ENCODE measurements at regions not wholly inside any gene's neighbourhood (a gene's known extent, or its start where the extent isn't known, plus 50 kb on each side); places are given as distances from the start of the nearest gene placed in this dataset.

- ChIA-PET CTCF (no interaction called here), POLR2A (no interaction called here)
These were observed 206.2 kb downstream of the HNMT start for GRCh38 chr2:138170485-138170884.

DNA sequence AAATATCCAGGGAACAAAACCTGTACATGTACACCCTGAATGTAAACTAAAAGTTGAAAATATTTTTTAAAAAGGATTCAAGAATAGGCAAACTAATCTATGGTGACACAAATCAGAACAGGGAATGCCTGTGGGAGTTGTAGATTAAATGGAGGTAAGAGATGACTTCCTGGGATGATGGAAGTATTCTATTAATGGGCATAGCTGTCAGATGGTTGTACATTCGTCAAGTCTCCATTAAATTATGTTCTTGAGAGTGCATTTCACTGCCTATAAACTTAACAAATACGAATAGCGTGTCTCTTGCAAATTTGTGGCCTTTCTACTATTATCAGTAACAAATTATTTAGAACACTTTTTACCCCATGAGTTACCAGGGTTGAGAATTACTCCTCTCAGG is 207.0 kb downstream of the HNMT start:
- no peak for DNase-seq (ENCODE audit: extremely low spot score)
- no peak for TF ChIP-seq LEF1 (IDR thresholded peaks at IDR 0.05; ENCODE audit: borderline replicate concordance)
- TF ChIP-seq TARDBP (IDR thresholded peaks at IDR 0.05): no peak
- TF ChIP-seq ARNT (IDR thresholded peaks at IDR 0.05): no peak
- no peak for TF ChIP-seq CTBP1 (IDR thresholded peaks at IDR 0.05; ENCODE audit: borderline replicate concordance)
- TF ChIP-seq BHLHE40 (IDR thresholded peaks at IDR 0.05; ENCODE audit: borderline replicate concordance): no peak
- TF ChIP-seq ZNF384 (IDR thresholded peaks at IDR 0.05): no peak
- TF ChIP-seq FOXK2 (IDR thresholded peaks at IDR 0.05): no peak
- no peak for TF ChIP-seq SUZ12 (IDR thresholded peaks at IDR 0.05)
- no peak for TF ChIP-seq L3MBTL2 (conservative IDR thresholded peaks at IDR 0.05)
- no peak for TF ChIP-seq SP1 (IDR thresholded peaks at IDR 0.05)
- no peak for TF ChIP-seq FOXA1 (IDR thresholded peaks at IDR 0.05)
- no peak for TF ChIP-seq NFRKB (IDR thresholded peaks at IDR 0.05)
- no peak for TF ChIP-seq ELF4 (IDR thresholded peaks at IDR 0.05)
- TF ChIP-seq, protein P1, sequence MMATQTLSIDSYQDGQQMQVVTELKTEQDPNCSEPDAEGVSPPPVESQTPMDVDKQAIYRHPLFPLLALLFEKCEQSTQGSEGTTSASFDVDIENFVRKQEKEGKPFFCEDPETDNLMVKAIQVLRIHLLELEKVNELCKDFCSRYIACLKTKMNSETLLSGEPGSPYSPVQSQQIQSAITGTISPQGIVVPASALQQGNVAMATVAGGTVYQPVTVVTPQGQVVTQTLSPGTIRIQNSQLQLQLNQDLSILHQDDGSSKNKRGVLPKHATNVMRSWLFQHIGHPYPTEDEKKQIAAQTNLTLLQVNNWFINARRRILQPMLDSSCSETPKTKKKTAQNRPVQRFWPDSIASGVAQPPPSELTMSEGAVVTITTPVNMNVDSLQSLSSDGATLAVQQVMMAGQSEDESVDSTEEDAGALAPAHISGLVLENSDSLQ (IDR thresholded peaks at IDR 0.05): no peak
- TF ChIP-seq HDGF (IDR thresholded peaks at IDR 0.05; ENCODE audit: borderline replicate concordance): no peak
- TF ChIP-seq FOXM1 (IDR thresholded peaks at IDR 0.05; ENCODE audit: borderline replicate concordance): no peak
- ChIA-PET CTCF (interaction anchor here (1.3 kb wide), 1 partner anchor 88 kb away, joined by 3 read pairs; no protein-coding TSS in a partner anchor), POLR2A (no interaction called here)

More at GRCh38 chr2:138170485-138170884, 206.2 kb downstream of the HNMT start:
- TF ChIP-seq SP1 (IDR thresholded peaks at IDR 0.05) (no peak), FOXK2 (IDR thresholded peaks at IDR 0.05) (no peak), L3MBTL2 (conservative IDR thresholded peaks at IDR 0.05) (no peak), ZNF384 (IDR thresholded peaks at IDR 0.05) (no peak), BHLHE40 (IDR thresholded peaks at IDR 0.05; ENCODE audit: borderline replicate concordance) (no peak), SUZ12 (IDR thresholded peaks at IDR 0.05) (no peak), NFRKB (IDR thresholded peaks at IDR 0.05) (no peak), FOXM1 (IDR thresholded peaks at IDR 0.05; ENCODE audit: borderline replicate concordance) (no peak), HDGF (IDR thresholded peaks at IDR 0.05; ENCODE audit: borderline replicate concordance) (no peak), ELF4 (IDR thresholded peaks at IDR 0.05) (no peak), LEF1 (IDR thresholded peaks at IDR 0.05; ENCODE audit: borderline replicate concordance) (no peak), ARNT (IDR thresholded peaks at IDR 0.05) (no peak), FOXA1 (IDR thresholded peaks at IDR 0.05) (no peak), CTBP1 (IDR thresholded peaks at IDR 0.05; ENCODE audit: borderline replicate concordance) (no peak), TARDBP (IDR thresholded peaks at IDR 0.05) (no peak)
- TF ChIP-seq, protein P1 (IDR thresholded peaks at IDR 0.05): no peak
- DNase-seq (ENCODE audit: extremely low spot score): no peak

DNA sequence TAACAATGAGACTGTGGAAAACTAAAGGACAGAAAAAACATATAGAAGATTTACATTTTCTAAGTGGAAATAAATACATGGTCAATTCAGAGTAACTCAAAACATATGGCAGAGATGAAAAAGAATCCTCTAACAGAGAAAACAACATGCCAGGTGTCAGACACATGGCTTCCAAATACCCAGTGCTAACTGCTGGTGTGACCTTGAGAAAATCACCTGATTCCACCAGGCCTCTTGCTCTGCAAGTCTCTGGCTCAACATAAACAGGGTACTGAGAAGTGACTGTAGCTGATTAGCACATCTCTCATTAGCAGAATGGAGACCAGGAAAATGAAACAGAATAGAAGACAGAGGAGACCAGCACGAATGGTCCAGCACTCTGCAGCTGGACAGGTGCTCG is 210.8 kb downstream of the HNMT start:
- no peak for DNase-seq (ENCODE audit: extremely low spot score)
- POLR2A ChIA-PET: no interaction called here
- TF ChIP-seq L3MBTL2 (conservative IDR thresholded peaks at IDR 0.05): no peak
- no peak for TF ChIP-seq FOXM1 (IDR thresholded peaks at IDR 0.05; ENCODE audit: borderline replicate concordance)
- TF ChIP-seq SUZ12 (IDR thresholded peaks at IDR 0.05): no peak
- TF ChIP-seq HDGF (IDR thresholded peaks at IDR 0.05; ENCODE audit: borderline replicate concordance): no peak
- no peak for TF ChIP-seq SP1 (IDR thresholded peaks at IDR 0.05)
- TF ChIP-seq FOXA1 (IDR thresholded peaks at IDR 0.05): no peak
- TF ChIP-seq FOXK2 (IDR thresholded peaks at IDR 0.05): no peak
- TF ChIP-seq NFRKB (IDR thresholded peaks at IDR 0.05): no peak
- no peak for TF ChIP-seq ELF4 (IDR thresholded peaks at IDR 0.05)
- no peak for TF ChIP-seq CTBP1 (IDR thresholded peaks at IDR 0.05; ENCODE audit: borderline replicate concordance)
- no peak for TF ChIP-seq TARDBP (IDR thresholded peaks at IDR 0.05)
- TF ChIP-seq, protein P1 (IDR thresholded peaks at IDR 0.05): no peak
- no peak for TF ChIP-seq BHLHE40 (IDR thresholded peaks at IDR 0.05; ENCODE audit: borderline replicate concordance)
- TF ChIP-seq LEF1 (IDR thresholded peaks at IDR 0.05; ENCODE audit: borderline replicate concordance): no peak
- no peak for TF ChIP-seq ARNT (IDR thresholded peaks at IDR 0.05)
- no peak for TF ChIP-seq ZNF384 (IDR thresholded peaks at IDR 0.05)
- CTCF ChIA-PET: no interaction called here

DNA sequence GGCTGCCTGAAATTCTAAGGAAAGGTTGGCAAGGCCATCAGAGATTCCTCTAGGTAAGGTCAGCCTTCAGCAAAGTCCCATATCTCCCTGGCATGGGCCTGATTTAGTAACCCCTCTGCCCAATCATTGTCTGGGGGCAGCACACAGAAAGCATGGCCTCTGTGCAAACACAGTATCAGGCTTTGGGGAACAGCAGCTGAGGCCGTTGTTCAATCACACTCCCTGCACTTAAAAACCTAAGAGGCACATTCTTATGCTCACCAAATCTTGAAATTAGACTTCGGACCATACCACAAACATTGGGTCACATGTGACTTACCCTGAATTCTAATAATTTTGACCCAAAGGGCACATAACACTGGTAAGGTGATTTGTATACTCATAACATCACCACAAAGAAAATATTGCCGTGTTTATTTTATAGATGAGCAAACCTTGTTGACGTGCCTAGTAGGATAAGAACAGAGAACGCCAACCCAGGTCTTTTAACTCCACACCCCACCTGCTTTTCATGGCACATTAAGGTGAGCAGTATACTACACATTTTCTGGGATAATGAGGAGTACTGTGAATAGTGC is 212.7 kb downstream of the HNMT start:
- TF ChIP-seq ELF4 (IDR thresholded peaks at IDR 0.05) (no peak), FOXA1 (IDR thresholded peaks at IDR 0.05) (no peak), HDGF (IDR thresholded peaks at IDR 0.05; ENCODE audit: borderline replicate concordance) (no peak), L3MBTL2 (conservative IDR thresholded peaks at IDR 0.05) (no peak), CTBP1 (IDR thresholded peaks at IDR 0.05; ENCODE audit: borderline replicate concordance) (no peak), FOXK2 (IDR thresholded peaks at IDR 0.05) (no peak), LEF1 (IDR thresholded peaks at IDR 0.05; ENCODE audit: borderline replicate concordance) (no peak), NFRKB (IDR thresholded peaks at IDR 0.05) (no peak)
- DNase-seq (ENCODE audit: extremely low spot score): no peak
- POLR2A ChIA-PET: no interaction called here
- CTCF ChIA-PET: no interaction called here

DNA sequence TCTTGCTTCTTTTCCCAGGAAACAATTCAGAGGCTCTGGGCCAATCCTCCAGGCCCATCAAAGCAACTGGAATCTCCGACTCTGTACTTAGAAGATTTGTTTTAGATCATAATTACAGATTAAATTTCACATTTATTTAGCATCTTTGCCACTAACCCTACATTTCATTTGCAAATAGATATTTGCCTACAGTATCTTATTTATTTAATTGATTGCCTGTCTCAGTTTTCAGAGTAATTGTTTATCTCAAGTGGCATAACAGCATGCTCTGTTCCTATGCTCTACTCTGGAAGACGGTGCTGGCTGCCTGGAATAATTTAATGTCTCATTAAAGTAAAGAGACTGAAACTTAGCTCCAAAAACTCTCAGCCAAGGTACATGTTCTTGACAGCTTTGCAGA is 213.4 kb downstream of the HNMT start:
- POLR2A ChIA-PET: no interaction called here
- CTCF ChIA-PET: no interaction called here
- no peak for TF ChIP-seq SP1 (IDR thresholded peaks at IDR 0.05)
- TF ChIP-seq CTBP1 (IDR thresholded peaks at IDR 0.05; ENCODE audit: borderline replicate concordance): no peak
- TF ChIP-seq TARDBP (IDR thresholded peaks at IDR 0.05): no peak
- no peak for TF ChIP-seq L3MBTL2 (conservative IDR thresholded peaks at IDR 0.05)
- TF ChIP-seq SUZ12 (IDR thresholded peaks at IDR 0.05): no peak
- TF ChIP-seq ARNT (IDR thresholded peaks at IDR 0.05): no peak
- TF ChIP-seq NFRKB (IDR thresholded peaks at IDR 0.05): no peak
- TF ChIP-seq FOXA1 (IDR thresholded peaks at IDR 0.05): no peak
- TF ChIP-seq ZNF384 (IDR thresholded peaks at IDR 0.05): no peak
- TF ChIP-seq, protein P1 (IDR thresholded peaks at IDR 0.05): no peak
- TF ChIP-seq BHLHE40 (IDR thresholded peaks at IDR 0.05; ENCODE audit: borderline replicate concordance): no peak
- TF ChIP-seq HDGF (IDR thresholded peaks at IDR 0.05; ENCODE audit: borderline replicate concordance): no peak
- TF ChIP-seq ELF4 (IDR thresholded peaks at IDR 0.05): no peak
- no peak for TF ChIP-seq FOXK2 (IDR thresholded peaks at IDR 0.05)
- no peak for TF ChIP-seq LEF1 (IDR thresholded peaks at IDR 0.05; ENCODE audit: borderline replicate concordance)
- TF ChIP-seq FOXM1 (IDR thresholded peaks at IDR 0.05; ENCODE audit: borderline replicate concordance): no peak
- no peak for DNase-seq (ENCODE audit: extremely low spot score)
